GM04504 (cell line): ENCODE measurements at regions not wholly inside any gene's neighbourhood (a gene's known extent, or its start where the extent isn't known, plus 50 kb on each side); places are given as distances from the start of the nearest gene placed in this dataset.

Experiments
- DNase-seq: peaks from one replicate; pipeline ENCODE4 v3.0.0-alpha.2; 2012; ENCODE audit warnings: low read depth

DNA sequence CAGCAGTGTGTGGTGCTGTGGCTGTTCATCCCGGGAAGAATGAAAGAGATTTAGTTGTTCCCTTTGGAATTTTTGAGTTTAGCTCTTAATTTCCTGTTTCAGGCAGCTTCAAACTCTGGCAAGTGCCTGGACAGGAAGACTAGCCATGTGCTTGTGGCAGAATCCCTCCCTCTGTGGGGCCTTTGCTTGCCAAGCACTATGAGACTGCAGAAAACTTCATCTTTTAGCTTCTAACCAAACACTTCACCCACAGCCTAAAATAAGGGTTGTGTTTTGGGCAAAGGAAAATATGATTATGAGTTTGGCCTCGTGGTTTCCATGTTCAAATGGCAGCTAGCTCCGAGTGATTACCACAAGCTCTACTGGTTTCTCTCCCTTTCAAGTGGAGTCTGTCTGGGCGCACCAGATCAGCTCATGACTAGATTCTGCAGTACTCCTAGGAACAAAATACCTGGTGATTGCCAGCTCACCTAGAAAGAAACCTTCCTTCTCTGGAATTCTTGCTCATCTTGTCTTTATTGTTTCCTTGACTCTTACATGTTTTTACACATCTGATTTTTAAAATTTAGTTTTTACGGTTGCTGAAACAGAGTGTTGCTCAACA lies 707.5 kb downstream of the SLITRK6 start:
- no peak for DNase-seq

DNA sequence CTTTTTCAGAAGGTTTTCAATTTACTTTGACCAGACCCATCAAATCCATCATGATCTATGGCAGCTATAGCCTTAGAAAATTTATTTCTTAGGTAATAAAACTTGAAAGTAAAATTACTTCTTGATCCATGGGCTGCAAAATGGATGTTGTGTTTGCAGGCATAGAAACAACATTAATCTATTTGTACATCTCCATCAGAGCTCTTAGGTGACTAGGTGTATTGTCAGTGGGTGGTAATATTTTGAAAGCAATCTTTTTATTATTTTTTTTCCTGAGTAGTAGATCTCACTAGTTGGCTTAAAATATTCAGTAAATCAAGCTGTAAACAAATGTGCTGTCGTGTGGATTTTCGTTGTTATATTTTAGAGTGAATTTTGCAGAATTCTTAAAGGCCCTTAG lies 710.0 kb downstream of the SLITRK6 start:
- DNase-seq = no peak

DNA sequence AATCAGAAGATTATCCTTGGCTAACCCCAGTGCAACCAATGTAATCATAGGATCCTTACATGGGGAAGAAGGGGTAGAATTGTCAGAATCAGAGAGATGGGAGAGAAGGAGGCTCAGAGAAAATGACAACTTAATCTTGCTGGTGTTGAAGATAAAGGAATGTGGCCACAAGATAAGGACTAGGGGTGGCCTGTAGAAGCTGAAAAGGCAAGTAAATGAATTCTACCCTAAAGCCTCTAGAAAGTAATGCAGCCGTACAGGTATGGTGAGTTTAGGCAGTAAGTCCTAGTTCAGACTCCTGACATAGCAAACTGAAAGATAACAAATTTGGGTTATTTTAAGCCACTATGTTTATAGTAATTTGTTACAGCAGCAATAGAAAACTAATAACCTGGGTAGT lies 718.5 kb downstream of the SLITRK6 start:
- DNase-seq = no peak

DNA sequence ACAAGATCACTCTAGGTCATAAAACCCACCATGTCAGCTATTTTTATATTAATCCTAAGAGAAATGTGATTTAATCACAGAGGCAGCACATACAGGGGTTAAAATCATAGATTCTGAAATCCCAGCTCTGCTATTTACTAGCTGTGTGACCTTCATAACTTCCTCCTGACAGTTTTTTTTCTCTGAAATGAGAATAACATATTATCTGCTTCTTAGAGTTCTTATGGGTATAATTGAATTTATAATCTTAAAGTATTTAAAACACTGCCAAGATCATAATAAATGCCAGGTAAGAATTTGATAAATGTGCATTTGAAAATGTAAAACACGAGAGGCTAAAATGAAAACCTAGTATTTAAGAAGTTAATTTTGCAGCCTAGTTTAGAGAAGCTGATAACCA lies 722.9 kb downstream of the SLITRK6 start:
- DNase-seq = no peak

DNA sequence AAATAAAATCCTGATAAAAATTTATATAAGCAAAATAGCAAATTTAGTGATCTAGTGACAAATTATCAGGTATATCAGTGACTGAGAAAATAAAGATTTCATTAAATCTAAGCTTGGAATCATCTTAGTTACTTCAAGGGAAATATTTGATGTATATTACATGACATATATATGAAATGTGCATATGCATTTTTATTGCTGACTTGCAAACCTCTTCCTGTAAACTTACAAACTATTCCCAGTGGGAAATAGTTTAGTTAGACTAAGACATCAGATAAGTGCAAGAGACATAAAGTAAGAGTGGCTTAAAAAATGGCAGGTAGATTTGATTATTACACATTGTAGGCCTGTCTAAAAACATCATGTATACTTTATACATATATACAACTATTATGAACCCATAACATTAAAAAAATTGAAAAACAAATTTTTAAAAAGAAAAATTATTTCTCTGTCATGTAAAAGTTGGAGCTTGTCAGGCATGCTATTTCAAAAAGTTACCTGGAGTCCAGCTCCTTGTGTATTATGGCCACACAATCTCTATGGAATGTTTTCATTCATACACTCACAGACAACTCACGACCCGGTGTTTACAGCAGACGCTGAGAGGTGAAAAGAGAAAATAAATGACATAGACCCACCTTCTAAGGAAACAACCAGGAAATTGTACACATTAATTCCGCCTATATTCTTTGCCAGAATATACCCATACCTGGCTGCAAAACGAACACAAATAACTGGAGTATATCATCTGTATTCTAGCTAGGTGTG lies 724.5 kb downstream of the SLITRK6 start:
- DNase-seq = no peak

DNA sequence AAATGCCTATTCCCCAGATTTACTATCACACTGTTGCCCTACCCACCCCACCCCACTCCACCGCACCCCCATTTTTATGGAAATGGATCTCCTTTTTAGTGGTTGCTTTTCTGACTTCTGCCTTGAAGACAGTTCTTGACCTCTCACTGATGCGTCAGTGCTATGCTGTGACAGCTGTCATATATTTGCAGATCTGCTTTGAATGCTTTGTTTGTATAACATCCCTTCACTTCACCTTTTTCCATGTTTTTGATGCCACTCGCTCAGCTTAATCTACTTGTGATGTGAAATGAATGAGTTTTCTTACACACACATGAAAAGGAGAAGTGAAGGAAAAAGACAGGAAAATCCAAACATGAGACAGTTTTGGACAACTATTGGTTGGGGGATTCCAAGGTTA lies 731.0 kb downstream of the SLITRK6 start:
- no peak for DNase-seq

DNA sequence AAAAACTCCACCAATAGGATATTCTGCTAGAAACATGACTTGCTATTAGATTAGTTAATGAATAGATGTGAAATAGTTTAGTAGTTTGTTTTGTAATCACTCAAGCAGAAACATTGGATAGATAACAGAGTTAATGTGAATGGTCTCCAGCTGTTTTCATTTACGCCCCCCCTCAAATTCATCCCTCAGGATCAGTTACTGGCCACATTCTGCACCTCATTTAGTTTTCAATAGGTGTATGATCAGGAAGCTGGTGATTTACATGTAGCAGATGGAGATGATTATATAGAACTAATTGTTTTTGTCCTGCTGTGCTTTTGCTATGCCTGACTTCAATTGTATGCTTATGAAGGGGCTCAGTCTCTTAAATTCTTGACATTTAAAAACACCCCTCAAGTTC lies 759.0 kb downstream of the SLITRK6 start:
- DNase-seq = no peak

DNA sequence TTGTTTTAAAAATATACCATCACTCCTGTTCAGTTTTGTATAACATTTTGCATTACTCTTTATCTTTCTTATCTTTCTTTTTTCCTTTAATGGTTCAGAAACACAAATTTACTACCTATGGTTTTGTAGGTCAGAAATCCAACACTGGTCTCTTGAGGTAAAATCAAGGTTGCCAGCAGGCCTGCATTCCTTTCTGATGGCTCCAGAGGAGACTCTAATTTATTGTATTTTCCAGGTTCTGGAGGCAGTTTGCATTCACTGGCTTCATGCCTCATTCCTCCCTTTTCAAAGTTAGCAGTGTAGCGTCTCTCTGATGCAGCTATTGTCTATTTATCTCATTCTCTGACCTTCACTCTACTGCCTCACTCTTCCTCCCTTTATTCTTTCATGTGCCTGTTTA lies 767.4 kb downstream of the SLITRK6 start:
- no peak for DNase-seq

DNA sequence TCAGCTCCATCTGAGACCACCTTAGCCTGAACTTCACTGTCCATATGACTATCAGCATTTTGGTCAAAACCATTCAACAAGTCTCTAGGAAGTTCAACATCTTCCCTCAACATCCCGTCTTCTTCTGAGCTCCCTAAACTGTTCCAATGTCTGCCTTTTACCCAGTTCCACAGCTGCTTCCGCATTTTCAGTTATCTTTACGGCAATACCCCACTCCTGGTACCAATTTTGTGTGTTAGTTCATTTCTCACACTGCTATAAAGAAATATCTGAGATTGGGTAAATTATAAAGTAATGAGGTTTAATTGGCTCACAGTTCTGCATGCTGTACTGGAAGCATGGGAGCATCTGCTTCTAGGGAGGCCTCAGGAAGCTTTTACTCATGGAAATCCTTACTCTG lies 771.2 kb downstream of the SLITRK6 start:
- DNase-seq = no peak

DNA sequence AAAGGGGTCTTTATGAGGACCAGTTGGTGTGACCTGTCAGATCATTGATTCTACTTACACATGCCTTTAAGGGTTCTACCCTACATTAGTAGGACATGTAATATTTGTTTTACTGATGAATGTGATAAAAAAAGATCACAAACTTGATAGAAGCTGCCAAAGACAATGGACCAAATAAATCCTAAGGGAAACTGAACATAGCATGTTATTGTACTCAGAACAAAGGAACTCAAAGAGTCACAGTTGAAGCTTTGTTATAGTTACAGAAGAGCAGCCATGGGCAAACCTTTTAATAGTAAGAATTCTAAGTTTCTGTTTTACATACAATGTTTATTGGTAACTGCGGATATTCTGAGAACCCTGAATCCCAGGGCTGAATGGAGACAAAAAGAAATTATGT lies 780.1 kb downstream of the SLITRK6 start:
- DNase-seq = no peak

DNA sequence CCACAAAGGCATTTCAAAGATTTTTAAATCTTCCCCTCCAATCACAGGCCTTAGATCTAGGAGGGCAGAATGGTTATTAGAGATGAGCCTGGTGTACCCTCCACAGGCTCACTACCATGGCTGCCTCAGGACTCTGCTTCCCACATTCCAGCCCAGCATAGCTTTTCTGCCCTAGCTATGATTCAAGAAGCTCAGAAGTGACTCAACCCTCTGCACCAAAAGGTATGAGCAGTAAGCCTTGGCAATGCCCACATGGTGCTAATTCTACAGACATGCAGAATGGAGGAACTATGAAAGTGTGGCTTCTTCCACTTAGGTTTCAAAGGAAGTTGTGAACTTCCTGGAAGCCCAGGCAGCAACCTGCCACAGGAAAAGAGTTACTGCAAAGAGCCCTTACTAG lies 786.2 kb downstream of the SLITRK6 start:
- DNase-seq = no peak

DNA sequence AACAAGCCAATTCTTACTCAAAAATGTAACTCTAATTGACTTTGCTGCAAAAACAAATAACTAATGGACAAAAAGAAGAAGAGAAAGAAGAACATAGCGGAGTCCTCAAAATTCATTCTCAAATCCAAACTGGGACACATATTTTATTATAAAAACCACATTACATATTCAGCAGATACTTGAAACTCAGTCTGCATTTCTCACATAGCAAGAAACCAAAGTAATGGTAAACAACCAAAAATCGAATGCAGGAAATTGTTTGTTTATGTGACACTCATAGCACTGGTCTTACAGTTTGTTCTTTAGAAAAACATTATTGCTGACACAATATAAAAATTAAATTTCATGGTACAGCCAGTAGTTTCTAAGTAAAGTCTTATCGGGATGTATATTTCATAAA lies 789.8 kb downstream of the SLITRK6 start:
- no peak for DNase-seq

DNA sequence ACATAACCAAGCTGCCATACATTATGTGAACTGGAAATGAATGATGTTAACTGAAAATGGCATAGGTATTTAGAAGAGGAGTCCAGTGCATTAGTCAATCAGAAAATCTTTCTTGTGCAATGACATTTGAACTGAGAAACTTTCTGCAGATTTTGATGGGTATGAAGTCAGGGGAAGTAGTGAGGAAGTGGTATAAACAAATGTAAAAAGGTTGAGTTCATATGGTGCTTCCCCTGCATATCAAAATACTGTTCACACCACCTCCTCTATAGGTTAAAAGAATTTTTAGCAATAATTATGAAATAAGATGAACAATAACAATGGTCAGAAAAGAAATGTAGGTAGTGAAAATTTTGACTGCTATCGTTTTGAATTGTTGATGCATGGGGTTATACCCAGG lies 800.0 kb downstream of the SLITRK6 start:
- no peak for DNase-seq

DNA sequence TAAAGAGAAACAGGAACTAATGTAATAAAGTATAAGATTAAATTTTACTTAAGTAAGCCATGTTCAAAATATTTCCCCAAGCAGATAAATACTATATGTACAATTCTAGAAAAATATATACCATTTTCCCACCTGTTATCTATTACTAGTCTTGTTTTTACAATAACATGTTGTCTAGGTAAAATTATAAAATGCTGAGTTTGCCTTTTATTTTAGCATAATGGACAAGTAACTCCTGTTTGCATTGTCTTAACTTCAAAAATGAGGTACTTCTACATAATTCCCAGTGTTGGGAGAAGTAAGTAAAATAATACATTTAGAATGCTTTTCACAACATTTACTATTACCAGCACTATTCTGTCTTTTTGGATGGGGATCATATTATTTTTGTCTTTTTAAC lies 800.5 kb downstream of the SLITRK6 start:
- no peak for DNase-seq

DNA sequence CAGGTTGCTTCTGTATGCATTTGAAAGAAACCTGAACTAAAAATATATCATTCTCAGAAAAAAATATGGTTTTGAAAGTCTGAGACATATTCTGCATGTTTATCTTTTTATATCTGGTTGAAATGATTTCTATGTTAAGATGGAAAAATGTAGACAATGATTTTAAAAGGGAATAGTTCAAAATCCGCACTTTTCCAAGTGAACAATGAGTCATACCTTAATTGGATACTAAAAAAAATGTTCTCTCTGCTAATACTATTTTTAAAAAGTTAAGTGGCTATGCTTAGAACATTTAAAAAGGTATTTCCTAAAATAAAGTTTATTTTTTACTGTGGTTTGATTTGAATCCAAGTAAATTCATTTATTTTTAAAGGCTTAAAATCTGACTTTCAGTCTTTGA lies 801.4 kb downstream of the SLITRK6 start:
- no peak for DNase-seq

DNA sequence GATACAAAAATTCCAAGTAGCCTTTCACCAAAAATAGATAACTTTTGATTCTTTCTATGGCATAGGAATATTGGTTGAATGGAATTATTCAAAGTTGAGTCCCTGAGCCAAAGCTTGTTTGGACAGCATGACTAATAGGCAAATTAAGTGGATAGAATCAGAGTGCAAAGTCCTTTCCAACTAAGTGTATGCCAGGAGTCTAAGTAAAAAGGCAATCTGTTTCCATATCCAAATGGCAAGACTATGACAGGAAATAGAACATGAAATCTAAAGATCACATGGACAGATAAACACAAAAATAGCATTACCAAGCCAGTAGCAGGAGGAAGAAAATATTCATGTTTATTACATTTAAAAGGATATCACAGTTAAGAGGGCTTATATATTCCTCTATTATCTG lies 804.6 kb downstream of the SLITRK6 start:
- no peak for DNase-seq

DNA sequence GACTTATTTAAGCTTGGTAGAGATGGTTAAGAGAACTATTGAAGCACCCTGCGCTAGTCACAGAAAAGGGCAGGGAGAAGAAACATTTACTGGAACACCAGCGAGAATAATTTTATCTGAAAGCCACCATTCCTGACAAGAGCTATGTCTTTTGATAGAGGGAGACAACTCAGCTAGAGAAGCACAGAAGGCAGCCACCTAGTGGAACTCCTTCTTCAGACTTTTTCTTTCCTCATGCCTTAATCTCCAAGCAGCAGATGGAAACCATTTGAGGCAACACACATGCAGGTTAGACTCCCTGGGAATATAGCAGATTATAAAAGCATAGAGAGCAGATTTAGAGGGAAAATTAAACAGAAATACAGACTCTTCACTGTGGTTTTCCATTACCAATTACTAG lies 813.4 kb downstream of the SLITRK6 start:
- no peak for DNase-seq

DNA sequence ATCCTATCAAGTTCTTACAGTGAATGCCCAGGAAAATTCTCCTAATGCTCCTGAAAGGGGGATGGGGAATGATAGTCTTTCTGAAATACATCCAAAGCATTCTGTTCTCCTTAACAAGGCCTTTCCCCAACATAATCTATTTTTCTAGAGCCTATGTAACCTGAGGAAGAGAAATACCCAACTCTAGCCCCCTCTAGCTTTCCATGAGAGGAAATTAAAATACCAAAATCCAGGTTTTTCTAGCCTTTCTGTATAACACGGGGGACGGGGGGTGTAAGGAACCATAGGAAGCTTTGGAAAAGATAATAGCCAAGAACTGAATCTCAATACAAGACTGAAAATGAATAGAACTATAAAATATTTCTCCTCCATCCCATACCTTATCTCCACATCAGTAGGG lies 815.9 kb downstream of the SLITRK6 start:
- no peak for DNase-seq

DNA sequence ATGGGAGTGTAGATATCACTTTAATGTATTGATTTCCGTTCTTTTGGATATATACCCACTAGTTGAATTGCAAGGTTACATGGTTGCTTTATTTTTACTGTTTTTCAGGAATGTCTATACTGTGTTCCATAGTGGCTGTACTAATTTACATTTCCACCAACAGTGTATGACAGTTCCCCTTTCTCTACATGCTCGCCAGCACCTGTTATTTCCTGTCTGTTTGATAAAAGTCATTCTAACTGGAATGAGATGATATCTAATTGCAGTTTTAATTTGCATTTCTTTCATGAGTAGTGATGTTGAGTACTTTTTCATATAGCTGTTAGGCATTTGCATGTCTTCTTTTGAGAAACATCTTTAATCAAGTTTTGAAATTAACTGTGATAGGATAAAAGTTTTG lies 818.6 kb downstream of the SLITRK6 start:
- no peak for DNase-seq

DNA sequence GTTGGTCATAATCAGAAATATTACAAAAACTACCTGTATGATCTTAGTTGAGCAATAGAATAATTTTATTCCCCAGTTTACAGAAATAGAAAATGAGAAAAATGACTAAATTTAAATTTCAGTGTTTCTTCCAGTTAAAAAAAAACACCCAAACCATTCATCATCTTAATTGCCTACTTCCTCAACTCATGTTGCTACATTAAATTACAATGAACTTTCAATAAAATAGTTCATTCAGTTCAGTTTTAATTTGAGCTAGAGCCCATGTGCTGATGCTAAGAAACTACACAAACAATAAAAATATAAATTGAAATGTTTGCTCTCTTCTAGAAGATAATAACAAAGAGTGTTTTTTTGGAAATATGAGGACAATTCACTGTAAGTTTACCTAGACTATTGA lies 820.4 kb downstream of the SLITRK6 start:
- DNase-seq = no peak

DNA sequence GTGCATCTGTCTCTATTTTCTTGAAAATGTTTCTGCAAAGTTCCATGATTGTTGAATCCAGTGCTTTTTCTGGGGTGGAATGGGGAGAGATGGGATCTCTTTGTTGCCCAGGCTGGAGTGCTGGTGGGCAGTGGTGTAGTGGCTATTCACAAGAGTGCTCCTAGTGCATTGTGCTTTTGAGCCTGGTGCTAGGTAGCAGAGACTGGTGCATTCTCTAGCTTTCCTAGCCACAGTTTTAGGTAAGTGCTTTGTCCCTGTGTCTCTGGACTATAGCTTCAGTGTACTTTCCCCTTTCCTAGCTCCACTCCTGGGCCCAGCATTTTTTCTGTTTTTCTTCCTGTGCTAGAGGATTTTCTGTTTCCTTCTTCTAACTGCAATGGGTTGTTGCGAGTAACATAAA lies 825.6 kb downstream of the SLITRK6 start:
- DNase-seq = no peak

DNA sequence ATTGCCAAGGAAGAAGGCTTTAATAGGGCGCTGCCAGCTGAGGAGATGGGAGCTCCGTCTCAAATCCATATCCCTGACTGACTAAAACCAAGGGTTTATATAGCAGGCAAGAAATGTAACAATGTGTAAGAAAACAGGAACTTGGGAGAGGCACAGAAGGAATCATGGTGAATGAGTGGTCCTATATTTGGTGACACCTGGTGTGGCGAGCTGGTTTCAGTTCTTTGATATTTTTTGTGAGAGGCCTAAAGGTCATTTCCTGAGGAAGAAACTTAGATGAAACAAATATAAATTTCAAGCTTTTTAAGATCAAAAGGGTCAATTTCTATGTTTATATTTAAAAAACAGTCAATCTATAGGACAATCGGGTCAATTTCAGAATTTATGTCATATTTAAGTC lies 826.3 kb downstream of the SLITRK6 start:
- no peak for DNase-seq

DNA sequence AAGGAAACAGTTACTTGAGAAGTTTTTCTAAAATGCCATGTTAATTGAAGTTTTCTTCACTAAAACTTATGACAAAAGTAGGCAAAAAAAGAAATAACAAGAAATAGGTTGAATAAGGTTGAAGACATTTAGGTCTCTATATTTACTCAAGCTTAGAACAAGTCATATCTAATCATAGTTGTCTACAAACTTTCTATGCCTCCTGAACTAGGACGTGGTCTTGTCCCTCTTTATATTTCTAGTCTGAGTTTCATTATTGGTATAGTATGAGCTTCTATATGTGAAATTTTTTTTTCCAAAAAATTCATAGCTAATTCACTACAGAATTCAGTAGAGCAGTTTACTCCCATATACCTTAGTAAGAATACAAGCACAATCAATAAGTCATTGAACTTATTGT lies 836.4 kb downstream of the SLITRK6 start:
- DNase-seq = no peak

DNA sequence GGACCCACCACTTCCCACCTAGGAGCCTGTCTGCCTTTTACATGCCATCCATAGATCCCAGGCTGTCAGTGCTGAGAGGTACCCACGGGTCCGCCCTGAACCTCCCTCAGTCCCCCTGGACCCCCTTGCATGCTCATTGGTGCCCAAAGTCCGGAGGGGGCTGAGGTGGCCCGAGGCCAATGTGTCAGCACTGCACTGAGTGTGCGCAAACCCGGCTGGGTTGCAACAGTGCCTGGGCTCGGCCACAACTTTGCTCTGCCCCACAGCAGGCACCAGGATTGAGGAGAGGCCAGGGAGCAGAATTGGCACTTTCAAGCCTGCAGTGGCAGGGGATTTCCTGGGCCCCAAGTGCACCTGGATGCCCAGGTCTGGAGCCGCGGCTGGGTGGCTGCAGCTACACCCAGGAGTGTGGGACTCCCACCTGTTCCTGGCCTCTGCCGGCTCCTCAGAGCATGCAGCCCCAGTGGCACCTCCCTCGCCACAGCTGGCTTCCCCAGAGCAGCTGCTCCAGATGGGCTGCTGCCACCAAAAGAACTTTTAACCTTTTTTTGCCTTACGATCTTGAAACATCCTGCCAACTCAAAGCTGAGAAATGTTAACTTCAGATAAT lies 837.0 kb downstream of the SLITRK6 start:
- no peak for DNase-seq
